H1 (cell line): ENCODE measurements at regions not wholly inside any gene's neighbourhood (a gene's known extent, or its start where the extent isn't known, plus 50 kb on each side); places are given as distances from the start of the nearest gene placed in this dataset.

Experiments
- BRCA1 ChIP-seq: IDR thresholded peaks from 2 replicates; pipeline ENCODE4 v1.6.1; 2012; ENCODE audit warnings: low read depth, low read length, improper control_type of control experiment
- HDAC6 ChIP-seq: IDR thresholded peaks from one replicate; pipeline ENCODE4 v1.7.1; 2012; ENCODE audit warnings: low read depth, mild to moderate bottlenecking, inconsistent platforms, low read length, moderate library complexity
- JUND ChIP-seq: IDR thresholded peaks from 2 replicates; pipeline ENCODE4 v1.6.1; 2011; ENCODE audit warnings: mild to moderate bottlenecking, improper control_type of control experiment, low read length
- TAF1 ChIP-seq: IDR thresholded peaks from 2 replicates; pipeline ENCODE4 v1.6.1; 2011; ENCODE audit warnings: mild to moderate bottlenecking, low read depth, low read length
- TF ChIP-seq, protein P1 (sequence below): IDR thresholded peaks from 2 replicates; pipeline ENCODE4 v1.6.1; 2012; ENCODE audit warnings: inconsistent platforms

DNA sequence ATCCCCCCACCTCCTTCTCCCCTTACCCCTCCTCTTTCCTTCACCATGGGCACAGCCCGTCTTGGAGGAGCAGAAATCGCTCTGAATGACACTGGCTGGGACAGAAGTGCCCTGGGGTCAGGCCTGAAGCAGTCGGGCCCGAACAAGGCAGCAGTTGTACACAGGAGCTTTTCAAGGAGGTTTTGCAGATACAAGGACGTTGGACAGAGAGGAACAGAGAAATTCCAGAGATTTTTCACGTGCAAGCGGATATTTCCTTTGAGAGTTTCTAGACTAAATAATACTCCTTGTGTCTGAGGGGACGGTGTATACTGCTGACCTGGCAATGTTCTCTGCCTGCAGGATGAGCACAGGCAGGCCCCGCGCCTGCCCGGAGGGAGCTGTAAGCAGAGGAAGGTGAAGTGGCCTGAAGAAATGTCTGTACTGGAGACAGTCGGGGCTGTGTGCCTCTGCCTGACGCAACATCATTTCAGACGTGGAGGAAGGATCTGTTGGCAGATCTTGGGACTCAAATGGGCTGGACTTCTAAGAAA lies 95.3 kb upstream of the SLC25A33 start (continued):
- TF ChIP-seq, protein P1, sequence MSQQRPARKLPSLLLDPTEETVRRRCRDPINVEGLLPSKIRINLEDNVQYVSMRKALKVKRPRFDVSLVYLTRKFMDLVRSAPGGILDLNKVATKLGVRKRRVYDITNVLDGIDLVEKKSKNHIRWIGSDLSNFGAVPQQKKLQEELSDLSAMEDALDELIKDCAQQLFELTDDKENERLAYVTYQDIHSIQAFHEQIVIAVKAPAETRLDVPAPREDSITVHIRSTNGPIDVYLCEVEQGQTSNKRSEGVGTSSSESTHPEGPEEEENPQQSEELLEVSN = no peak
- TF ChIP-seq JUND (no peak), HDAC6 (no peak), BRCA1 (no peak), TAF1 (no peak)
